ENCODE measurements at regions not wholly inside any gene's neighbourhood (a gene's known extent, or its start where the extent isn't known, plus 50 kb on each side); places are given as distances from the start of the nearest gene placed in this dataset.

- no peaks in the 10 kb centered on the region for H3K9me3 ChIP-seq (ENCODE audit: control insufficient read depth, insufficient read depth, low read depth, low read length)
- no peak for ATAC-seq
- H3K4me3 ChIP-seq (ENCODE audit: low read depth in 2 of 2, low read length in 2 of 2), result no peak overlapping the region
- POLR2A ChIA-PET, result no interaction called here
- intact Hi-C loops (cut with micrococcal nuclease; ENCODE audit: unreplicated experiment) (no loop called here), in situ Hi-C loops (cut with HindIII; ENCODE audit: low pct_unique_long_range_greater_than_20kb, low sequenced_read_pairs) (no loop called here)
- TF ChIP-seq, protein P1, sequence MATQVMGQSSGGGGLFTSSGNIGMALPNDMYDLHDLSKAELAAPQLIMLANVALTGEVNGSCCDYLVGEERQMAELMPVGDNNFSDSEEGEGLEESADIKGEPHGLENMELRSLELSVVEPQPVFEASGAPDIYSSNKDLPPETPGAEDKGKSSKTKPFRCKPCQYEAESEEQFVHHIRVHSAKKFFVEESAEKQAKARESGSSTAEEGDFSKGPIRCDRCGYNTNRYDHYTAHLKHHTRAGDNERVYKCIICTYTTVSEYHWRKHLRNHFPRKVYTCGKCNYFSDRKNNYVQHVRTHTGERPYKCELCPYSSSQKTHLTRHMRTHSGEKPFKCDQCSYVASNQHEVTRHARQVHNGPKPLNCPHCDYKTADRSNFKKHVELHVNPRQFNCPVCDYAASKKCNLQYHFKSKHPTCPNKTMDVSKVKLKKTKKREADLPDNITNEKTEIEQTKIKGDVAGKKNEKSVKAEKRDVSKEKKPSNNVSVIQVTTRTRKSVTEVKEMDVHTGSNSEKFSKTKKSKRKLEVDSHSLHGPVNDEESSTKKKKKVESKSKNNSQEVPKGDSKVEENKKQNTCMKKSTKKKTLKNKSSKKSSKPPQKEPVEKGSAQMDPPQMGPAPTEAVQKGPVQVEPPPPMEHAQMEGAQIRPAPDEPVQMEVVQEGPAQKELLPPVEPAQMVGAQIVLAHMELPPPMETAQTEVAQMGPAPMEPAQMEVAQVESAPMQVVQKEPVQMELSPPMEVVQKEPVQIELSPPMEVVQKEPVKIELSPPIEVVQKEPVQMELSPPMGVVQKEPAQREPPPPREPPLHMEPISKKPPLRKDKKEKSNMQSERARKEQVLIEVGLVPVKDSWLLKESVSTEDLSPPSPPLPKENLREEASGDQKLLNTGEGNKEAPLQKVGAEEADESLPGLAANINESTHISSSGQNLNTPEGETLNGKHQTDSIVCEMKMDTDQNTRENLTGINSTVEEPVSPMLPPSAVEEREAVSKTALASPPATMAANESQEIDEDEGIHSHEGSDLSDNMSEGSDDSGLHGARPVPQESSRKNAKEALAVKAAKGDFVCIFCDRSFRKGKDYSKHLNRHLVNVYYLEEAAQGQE (IDR thresholded peaks at IDR 0.05; ENCODE audit: insufficient read depth in 1 of 2, low read depth in 2 of 2, low read length in 1 of 2), result no peak
- TF ChIP-seq CTCF (IDR thresholded peaks at IDR 0.05) (peak; percentile 48), TCF7L2 (IDR thresholded peaks at IDR 0.05; ENCODE audit: low read depth, low read length) (no peak)
- no peak for DNase-seq (ENCODE audit: low read depth, low spot score)
- no peaks in the 10 kb centered on the region for H3K4me1 ChIP-seq (ENCODE audit: control insufficient read depth, insufficient read depth, low read length)
- no peaks in the 10 kb centered on the region for H3K36me3 ChIP-seq (ENCODE audit: control insufficient read depth, insufficient read depth, low read length)
- H3K27ac ChIP-seq (ENCODE audit: low read length), result no peak overlapping the region
- H3K27me3 ChIP-seq (ENCODE audit: control insufficient read depth, insufficient read depth, low read length), result no peaks in the 10 kb centered on the region
- BruUV-seq (replicated peaks), result no TSS peak
- CTCF ChIA-PET, result interaction anchor here (0.7 kb wide), 1 partner anchor 227 kb away, joined by 3 read pairs; no protein-coding TSS in a partner anchor
These were observed 505.9 kb downstream of the FLRT2 start for GRCh38 chr14:86035882-86036281.

GRCh38 chr14:86027990-86028389, 498.0 kb downstream of the FLRT2 start:
- intact Hi-C loops (cut with micrococcal nuclease; ENCODE audit: unreplicated experiment), result no loop called here
- H3K27me3 ChIP-seq (ENCODE audit: control insufficient read depth, insufficient read depth, low read length), result no peaks in the 10 kb centered on the region
- ATAC-seq (no peak), DNase-seq (ENCODE audit: low read depth, low spot score) (no peak)
- POLR2A ChIA-PET, result no interaction called here
- no peaks in the 10 kb centered on the region for H3K36me3 ChIP-seq (ENCODE audit: control insufficient read depth, insufficient read depth, low read length)
- in situ Hi-C loops (cut with HindIII; ENCODE audit: low pct_unique_long_range_greater_than_20kb, low sequenced_read_pairs), result no loop called here
- no peaks in the 10 kb centered on the region for H3K4me1 ChIP-seq (ENCODE audit: control insufficient read depth, insufficient read depth, low read length)
- no TSS peak for BruUV-seq (replicated peaks)
- TF ChIP-seq TCF7L2 (IDR thresholded peaks at IDR 0.05; ENCODE audit: low read depth, low read length) (no peak), POLR2AphosphoS5 (IDR thresholded peaks at IDR 0.05; ENCODE audit: low read depth, low read length) (no peak), SIN3A (IDR thresholded peaks at IDR 0.05; ENCODE audit: borderline replicate concordance, insufficient read depth, low read depth, low read length) (no peak)
- TF ChIP-seq, protein P1 (IDR thresholded peaks at IDR 0.05; ENCODE audit: insufficient read depth in 1 of 2, low read depth in 2 of 2, low read length in 1 of 2), result no peak
- H3K4me3 ChIP-seq (ENCODE audit: low read depth in 2 of 2, low read length in 2 of 2), result no peak overlapping the region
- H3K27ac ChIP-seq (ENCODE audit: low read length), result no peak overlapping the region
- no peaks in the 10 kb centered on the region for H3K9me3 ChIP-seq (ENCODE audit: control insufficient read depth, insufficient read depth, low read depth, low read length)
- CTCF ChIA-PET, result no interaction called here

Data from Panc1 (cell line).